ACC112 (cell line): ENCODE measurements at regions not wholly inside any gene's neighbourhood (a gene's known extent, or its start where the extent isn't known, plus 50 kb on each side); places are given as distances from the start of the nearest gene placed in this dataset.

Experiments
- H2AFZ ChIP-seq: fragments of 200-600 bp; sonication (generic); one replicate; pipeline ENCODE4 v1.6.0; 2017; ENCODE audit warnings: antibody characterized with exemption, low read length; ENCODE audit not compliant: unreplicated experiment
- H3K27ac ChIP-seq: fragments of 200-600 bp; sonication (generic); 2 replicates; pipeline ENCODE4 v1.5.1; 2014; ENCODE audit warnings: low read depth, mild to moderate bottlenecking, antibody characterized with exemption, low read length, moderate library complexity
- H3K27me3 ChIP-seq: fragments of 200-600 bp; sonication (generic); 2 replicates; pipeline ENCODE4 v1.6.1; 2014; ENCODE audit warnings: mild to moderate bottlenecking, antibody characterized with exemption, low read length, moderate library complexity, mixed read lengths; ENCODE audit not compliant: insufficient read depth
- H3K36me3 ChIP-seq: fragments of 200-600 bp; sonication (generic); 2 replicates; pipeline ENCODE4 v1.6.1; 2016; ENCODE audit warnings: mild to moderate bottlenecking, antibody characterized with exemption, low read length, moderate library complexity, mixed read lengths; ENCODE audit not compliant: insufficient read depth
- H3K4me1 ChIP-seq: fragments of 200-600 bp; sonication (generic); one replicate; pipeline ENCODE4 v1.6.1; 2016; ENCODE audit warnings: low read length, mixed read lengths; ENCODE audit not compliant: insufficient read depth, unreplicated experiment, control insufficient read depth
- H3K4me3 ChIP-seq: fragments of 200-600 bp; sonication (generic); 2 replicates; pipeline ENCODE4 v1.5.1; 2014; ENCODE audit warnings: mild to moderate bottlenecking, low read depth, low read length
- H3K79me2 ChIP-seq: fragments of 200-600 bp; sonication (generic); one replicate; pipeline ENCODE4 v1.6.0; 2016; ENCODE audit warnings: low read length; ENCODE audit not compliant: control insufficient read depth, unreplicated experiment, insufficient read depth

DNA sequence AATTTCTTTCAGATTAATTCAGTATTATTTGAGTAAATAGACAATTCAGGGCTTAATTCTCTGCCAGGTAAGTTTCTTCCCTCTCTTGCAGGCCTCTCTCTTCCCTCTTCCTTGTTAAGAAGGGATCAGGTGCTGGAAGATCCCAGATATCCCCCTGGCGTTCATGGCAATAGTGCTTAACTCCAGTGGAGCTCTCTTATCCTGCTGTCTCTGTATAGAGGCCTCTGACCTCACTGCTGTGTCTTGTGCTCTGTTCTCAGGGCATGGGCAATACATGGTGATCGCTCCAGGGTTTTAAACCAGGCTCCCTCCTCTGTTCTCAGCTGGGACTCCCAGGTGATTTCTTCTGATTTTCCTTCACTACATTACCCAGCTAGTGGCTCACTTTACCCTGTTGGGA, 226.8 kb downstream of the MC4R start:
- Histone ChIP-seq H3K4me3 (no peak overlapping the region), H3K27me3 (no peaks in the 10 kb centered on the region), H3K79me2 (no peaks in the 10 kb centered on the region), H2AFZ (no peak overlapping the region), H3K27ac (no peak overlapping the region), H3K4me1 (no peaks in the 10 kb centered on the region), H3K36me3 (no peaks in the 10 kb centered on the region)

DNA sequence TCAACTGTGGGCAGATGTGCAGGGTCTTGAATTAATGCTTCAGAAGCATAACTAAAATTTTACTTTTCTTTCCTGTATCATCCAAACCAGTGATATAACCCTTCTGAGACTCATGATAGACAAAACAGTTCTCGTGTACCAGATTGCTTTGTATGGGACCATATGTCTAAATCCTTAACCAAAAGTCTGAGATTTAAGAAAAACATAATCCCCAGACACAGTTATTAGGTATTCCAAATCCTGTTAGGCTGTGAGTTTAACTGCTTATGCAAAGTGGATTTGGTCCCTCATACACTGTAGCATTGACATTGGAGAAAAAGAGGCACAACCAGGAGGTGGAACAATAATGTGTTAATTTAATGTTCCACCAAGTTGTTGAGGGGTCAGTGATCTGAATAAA, 235.0 kb downstream of the PMAIP1 start:
- Histone ChIP-seq H2AFZ (no peak overlapping the region), H3K27ac (no peak overlapping the region)

DNA sequence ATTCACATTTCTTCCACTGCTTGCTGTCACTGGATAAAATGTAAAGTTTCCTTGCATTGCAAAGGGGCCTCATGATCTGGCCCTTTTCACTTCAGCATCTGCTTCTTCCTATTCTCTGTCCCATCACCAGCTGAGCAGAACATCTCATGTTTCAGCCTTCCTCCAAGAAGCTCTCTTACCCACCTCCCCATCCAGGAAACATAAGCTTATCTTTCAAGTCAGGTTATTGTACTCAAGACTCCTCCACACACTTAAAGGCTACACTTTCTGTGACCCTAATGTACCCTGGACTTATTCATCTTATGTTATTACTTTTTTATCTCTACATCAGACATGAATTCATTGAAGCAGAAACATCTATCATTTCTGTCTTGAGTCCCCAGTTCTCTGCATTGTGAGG, 230.5 kb downstream of the PMAIP1 start:
- Histone ChIP-seq H3K4me3 (no peak overlapping the region), H3K27ac (no peak overlapping the region), H2AFZ (no peak overlapping the region), H3K79me2 (no peaks in the 10 kb centered on the region), H3K36me3 (no peaks in the 10 kb centered on the region), H3K4me1 (no peaks in the 10 kb centered on the region), H3K27me3 (0 out of 2 replicates have a peak, but pooled peaks cover 5% of the 10 kb centered on the region)

More for the DNA sequence above, 235.0 kb downstream of the PMAIP1 start:
- H3K79me2 ChIP-seq, result no peaks in the 10 kb centered on the region
- H3K4me1 ChIP-seq, result no peaks in the 10 kb centered on the region
- no peak overlapping the region for H3K4me3 ChIP-seq
- no peaks in the 10 kb centered on the region for H3K36me3 ChIP-seq
- 0 out of 2 replicates have a peak, but pooled peaks cover 11% of the 10 kb centered on the region for H3K27me3 ChIP-seq

DNA sequence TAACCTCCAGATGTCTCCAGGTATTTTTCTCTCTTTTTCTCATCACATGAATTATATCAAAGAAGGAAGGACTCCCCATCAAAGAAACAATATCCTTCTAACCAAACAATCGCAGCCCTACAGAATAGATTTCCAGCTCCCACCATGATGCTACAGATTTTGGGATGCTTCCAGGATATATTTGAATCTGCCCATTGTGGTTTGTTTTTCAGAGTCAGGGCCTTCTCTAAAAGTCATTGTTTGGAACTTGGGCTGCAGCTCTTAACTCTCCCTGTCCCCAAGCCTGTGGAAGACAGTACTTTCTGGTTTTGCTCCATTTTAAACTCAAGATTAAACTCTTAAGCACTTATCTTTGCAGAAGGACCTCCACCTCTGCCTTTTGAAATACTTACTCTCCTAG, 223.2 kb downstream of the PMAIP1 start:
- Histone ChIP-seq H3K27me3 (peaks cover 11% of the 10 kb centered on the region; the same call in 1 of the 2 replicates), H3K79me2 (no peaks in the 10 kb centered on the region), H3K36me3 (no peaks in the 10 kb centered on the region), H2AFZ (no peak overlapping the region), H3K4me1 (no peaks in the 10 kb centered on the region), H3K27ac (no peak overlapping the region), H3K4me3 (no peak overlapping the region)

DNA sequence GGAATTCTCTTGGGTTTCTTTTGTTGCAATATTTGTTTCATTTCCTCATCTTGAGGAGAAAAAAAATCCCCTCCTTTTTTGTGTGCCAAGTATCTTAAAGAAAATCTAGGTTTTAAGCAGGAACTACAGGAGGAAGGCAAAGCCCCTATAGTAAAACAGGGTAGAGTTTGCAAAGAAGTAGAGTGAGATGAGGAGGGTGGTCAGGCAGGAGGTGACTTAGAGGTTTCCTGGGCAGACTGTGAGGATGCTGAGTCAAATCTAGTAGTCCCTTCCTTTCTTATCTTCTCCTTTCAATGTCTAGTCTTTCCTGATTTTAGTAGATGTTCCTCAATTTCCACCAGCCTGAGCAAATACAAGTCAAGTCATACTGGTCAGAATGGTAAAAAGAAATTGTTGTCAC, 222.5 kb downstream of the PMAIP1 start:
- H3K4me1 ChIP-seq, result no peaks in the 10 kb centered on the region
- no peak overlapping the region for H3K27ac ChIP-seq
- no peaks in the 10 kb centered on the region for H3K36me3 ChIP-seq
- H3K79me2 ChIP-seq, result no peaks in the 10 kb centered on the region
- peaks cover 11% of the 10 kb centered on the region; the same call in 1 of the 2 replicates for H3K27me3 ChIP-seq
- no peak overlapping the region for H2AFZ ChIP-seq
- no peak overlapping the region for H3K4me3 ChIP-seq

DNA sequence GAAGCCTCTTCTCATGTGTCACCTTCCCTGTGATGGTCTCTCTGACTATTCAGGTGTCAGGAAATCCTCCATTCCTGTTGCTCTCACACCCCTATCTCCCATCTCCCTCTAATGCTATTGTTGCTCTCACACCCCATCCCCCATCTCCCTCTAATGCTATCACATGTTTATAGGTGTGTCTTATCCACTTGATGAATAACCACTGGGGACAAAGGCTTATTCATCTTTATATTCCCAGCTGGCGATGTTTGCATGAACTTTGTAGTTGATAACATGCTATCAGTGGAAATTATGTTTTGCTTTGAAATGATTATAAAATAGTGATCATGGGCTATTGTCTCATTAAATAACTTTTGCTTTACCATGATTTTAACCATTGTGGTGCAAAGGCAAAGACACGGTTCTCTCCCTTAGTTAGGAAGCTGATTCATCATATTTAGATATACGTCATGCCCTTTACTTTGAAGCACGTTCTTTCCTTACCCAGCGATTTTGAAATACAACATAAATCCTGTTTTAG, 220.5 kb downstream of the PMAIP1 start:
- Histone ChIP-seq H3K27me3 (peaks cover 14% of the 10 kb centered on the region; the same call in 1 of the 2 replicates), H3K36me3 (no peaks in the 10 kb centered on the region), H3K27ac (no peak overlapping the region), H3K4me1 (no peaks in the 10 kb centered on the region), H3K79me2 (no peaks in the 10 kb centered on the region), H3K4me3 (no peak overlapping the region), H2AFZ (no peak overlapping the region)

DNA sequence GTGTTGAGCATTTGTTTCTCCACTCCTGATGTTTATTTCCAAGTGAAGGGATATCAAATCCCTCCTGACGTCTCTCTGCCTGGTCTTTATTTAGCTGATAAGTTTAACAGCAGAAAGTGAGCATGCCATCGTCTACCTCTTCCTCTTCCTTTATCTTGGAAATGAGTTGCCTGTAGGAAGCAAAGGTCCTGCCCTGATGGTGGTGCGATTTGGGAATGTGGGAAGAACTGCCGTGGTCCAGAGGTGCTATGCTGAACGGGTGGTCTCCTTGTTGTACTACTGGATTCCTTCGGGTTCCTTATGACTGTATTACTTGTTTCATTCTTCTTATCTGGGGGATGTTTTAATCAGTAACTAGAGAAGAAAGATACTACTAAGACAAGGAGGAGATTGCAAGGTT, 217.5 kb downstream of the PMAIP1 start:
- no peaks in the 10 kb centered on the region for H3K79me2 ChIP-seq
- no peak overlapping the region for H3K27ac ChIP-seq

DNA sequence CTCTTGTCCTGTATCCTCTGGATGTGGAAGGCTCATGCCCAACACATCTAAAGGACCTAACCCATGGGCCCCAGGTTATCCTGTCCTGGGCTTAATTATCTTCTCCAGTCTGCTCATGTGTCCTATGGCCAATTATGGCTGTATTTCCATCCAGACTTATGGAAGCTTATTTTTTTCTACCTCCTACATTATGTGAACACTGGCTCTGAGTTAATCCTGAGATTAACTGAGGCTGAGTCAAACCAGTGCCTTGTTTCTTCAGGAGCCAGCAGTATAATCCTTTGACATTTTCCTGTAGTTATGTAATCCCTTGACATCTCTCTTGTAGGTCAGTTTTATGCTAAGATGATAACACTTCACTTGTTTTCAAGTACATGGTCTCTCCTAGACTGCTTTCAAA, 213.6 kb downstream of the PMAIP1 start:
- Histone ChIP-seq H3K4me1 (no peaks in the 10 kb centered on the region), H2AFZ (no peak overlapping the region), H3K36me3 (no peaks in the 10 kb centered on the region), H3K79me2 (no peaks in the 10 kb centered on the region), H3K27me3 (peaks cover 3% of the 10 kb centered on the region; the same call in 1 of the 2 replicates), H3K4me3 (no peak overlapping the region), H3K27ac (no peak overlapping the region)

More for the DNA sequence above, 217.5 kb downstream of the PMAIP1 start:
- no peak overlapping the region for H2AFZ ChIP-seq
- H3K27me3 ChIP-seq, result peaks cover 14% of the 10 kb centered on the region; the same call in 1 of the 2 replicates
- H3K4me1 ChIP-seq, result no peaks in the 10 kb centered on the region
- H3K36me3 ChIP-seq, result no peaks in the 10 kb centered on the region
- no peak overlapping the region for H3K4me3 ChIP-seq

DNA sequence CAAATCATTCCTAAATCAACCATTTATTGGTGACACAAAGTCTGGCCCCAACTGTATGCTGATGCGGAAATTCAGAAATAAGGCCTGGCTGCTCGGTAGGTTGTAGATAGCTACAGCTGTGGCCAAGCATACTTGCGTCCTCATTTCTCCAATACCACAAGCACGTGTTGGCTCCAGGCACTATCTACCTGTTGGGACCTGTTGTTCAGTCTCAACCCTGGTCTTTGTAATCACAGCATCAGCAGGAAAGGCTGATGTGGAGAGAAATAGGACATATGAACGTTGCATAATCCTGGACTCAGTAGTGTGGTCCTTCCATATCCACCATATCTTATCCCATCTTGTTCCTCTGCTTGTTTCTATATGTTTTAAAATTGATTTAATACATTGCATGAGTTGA, 212.6 kb downstream of the PMAIP1 start:
- Histone ChIP-seq H3K79me2 (no peaks in the 10 kb centered on the region), H2AFZ (no peak overlapping the region), H3K4me3 (no peak overlapping the region)

DNA sequence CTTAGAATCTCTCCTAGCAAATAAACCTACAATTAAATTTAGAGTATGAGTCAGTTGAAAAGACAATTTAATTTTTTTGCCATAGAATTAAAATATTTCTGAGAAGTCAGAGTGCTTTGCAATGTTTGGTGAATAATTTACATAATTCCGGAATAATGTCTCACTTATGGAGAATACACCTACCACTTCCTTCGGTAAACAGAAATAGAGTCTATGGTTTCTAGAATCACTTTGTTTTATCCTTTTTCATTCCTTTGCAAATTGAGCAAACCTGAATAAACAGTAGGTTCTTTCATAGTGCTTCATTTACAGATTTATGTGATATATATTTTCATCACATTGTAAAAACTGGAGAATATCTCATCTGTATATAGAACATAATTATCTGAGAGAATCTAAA, 211.7 kb downstream of the PMAIP1 start:
- Histone ChIP-seq H3K4me1 (no peaks in the 10 kb centered on the region), H2AFZ (no peak overlapping the region), H3K27ac (no peak overlapping the region), H3K36me3 (no peaks in the 10 kb centered on the region), H3K27me3 (0 out of 2 replicates have a peak, but pooled peaks cover 3% of the 10 kb centered on the region), H3K79me2 (no peaks in the 10 kb centered on the region), H3K4me3 (no peak overlapping the region)

More for the DNA sequence above, 212.6 kb downstream of the PMAIP1 start:
- Histone ChIP-seq H3K27me3 (0 out of 2 replicates have a peak, but pooled peaks cover 3% of the 10 kb centered on the region), H3K4me1 (no peaks in the 10 kb centered on the region), H3K27ac (no peak overlapping the region), H3K36me3 (no peaks in the 10 kb centered on the region)

DNA sequence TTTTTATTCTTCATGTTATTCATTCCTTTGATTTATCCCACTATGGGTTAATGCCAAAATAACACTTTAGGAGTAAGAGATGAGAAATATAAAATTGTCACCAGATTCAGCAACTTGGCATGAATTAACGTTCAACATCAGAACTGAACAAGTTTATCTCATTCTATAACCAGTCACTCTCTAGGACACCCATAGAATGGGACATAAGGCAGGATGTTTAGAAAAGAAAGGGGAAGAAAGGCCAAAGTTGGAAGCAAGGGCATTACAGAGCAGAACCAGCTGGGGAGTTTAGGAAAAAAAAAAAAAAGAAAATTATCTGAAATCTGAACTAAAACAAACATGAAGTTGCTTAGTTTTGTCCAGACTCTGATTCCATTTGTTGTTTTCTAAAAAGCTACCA, 211.0 kb downstream of the PMAIP1 start:
- Histone ChIP-seq H3K27me3 (no peaks in the 10 kb centered on the region), H2AFZ (no peak overlapping the region), H3K36me3 (no peaks in the 10 kb centered on the region), H3K27ac (no peak overlapping the region), H3K4me1 (no peaks in the 10 kb centered on the region), H3K79me2 (no peaks in the 10 kb centered on the region), H3K4me3 (no peak overlapping the region)
